Astrocyte (in vitro differentiated cells and primary cell): ENCODE measurements at regions not wholly inside any gene's neighbourhood (a gene's known extent, or its start where the extent isn't known, plus 50 kb on each side); places are given as distances from the start of the nearest gene placed in this dataset.

Experiments
- DNase-seq: peaks from one replicate; pipeline ENCODE4 v3.0.0-alpha.2; 2010; ENCODE audit warnings: low read depth
- FAIRE-seq: peaks from 2 replicates; lab custom pipeline; 2011; peaks lifted over from hg19 to GRCh38; lab: Jason Lieb, UNC
- H2AFZ ChIP-seq: 2 replicates; pipeline ENCODE4 v1.6.0; 2012; ENCODE audit warnings: low read depth, low read length, inconsistent platforms
- H3K27ac ChIP-seq: 2 replicates; pipeline ENCODE4 v1.5.1; 2011; ENCODE audit warnings: low read depth, low read length, inconsistent platforms
- H3K27me3 ChIP-seq: 2 replicates; pipeline ENCODE4 v1.6.0; 2011; ENCODE audit warnings: low read length, inconsistent platforms; ENCODE audit not compliant: insufficient read depth
- H3K36me3 ChIP-seq: 2 replicates; pipeline ENCODE4 v1.5.1; 2011; ENCODE audit warnings: low read length, inconsistent platforms; ENCODE audit not compliant: insufficient read depth
- H3K4me1 ChIP-seq: 2 replicates; pipeline ENCODE4 v1.5.1; 2011; ENCODE audit warnings: low read length, inconsistent platforms; ENCODE audit not compliant: insufficient read depth
- H3K4me2 ChIP-seq: 2 replicates; pipeline ENCODE4 v1.6.0; 2012; ENCODE audit warnings: low read length, inconsistent platforms
- H3K4me3 ChIP-seq: 2 replicates; pipeline ENCODE4 v1.5.1; 2011; ENCODE audit warnings: low read depth, mild to moderate bottlenecking, low read length, inconsistent platforms; ENCODE audit not compliant: insufficient read depth
- H3K79me2 ChIP-seq: 2 replicates; pipeline ENCODE4 v1.6.0; 2012; ENCODE audit warnings: mild to moderate bottlenecking, low read length, inconsistent platforms; ENCODE audit not compliant: insufficient read depth
- H3K9ac ChIP-seq: 2 replicates; pipeline ENCODE4 v1.6.0; 2012; ENCODE audit warnings: mild to moderate bottlenecking, low read length, inconsistent platforms
- H3K9me3 ChIP-seq: 2 replicates; pipeline ENCODE4 v1.5.1; 2012; ENCODE audit warnings: low read depth, mild to moderate bottlenecking, low read length, inconsistent platforms; ENCODE audit not compliant: insufficient read depth
- H4K20me1 ChIP-seq: 2 replicates; pipeline ENCODE4 v1.6.0; 2012; ENCODE audit warnings: low read length, inconsistent platforms; ENCODE audit not compliant: insufficient read depth
- H3K27ac Mint-ChIP-seq: one replicate; pipeline ENCODE4 v1.8.0; 2021; ENCODE audit warnings: mild to moderate bottlenecking, mixed read lengths; ENCODE audit not compliant: unreplicated experiment
- H3K27me3 Mint-ChIP-seq: one replicate; pipeline ENCODE4 v1.8.0; 2021; ENCODE audit warnings: low read depth, mixed read lengths; ENCODE audit not compliant: unreplicated experiment
- H3K36me3 Mint-ChIP-seq: one replicate; pipeline ENCODE4 v1.8.0; 2021; ENCODE audit warnings: low read depth, mixed read lengths; ENCODE audit not compliant: unreplicated experiment
- H3K4me1 Mint-ChIP-seq: one replicate; pipeline ENCODE4 v1.8.0; 2021; ENCODE audit warnings: low read depth, mixed read lengths; ENCODE audit not compliant: unreplicated experiment
- H3K4me3 Mint-ChIP-seq: one replicate; pipeline ENCODE4 v1.8.0; 2021; ENCODE audit warnings: mild to moderate bottlenecking, moderate library complexity, mixed read lengths; ENCODE audit not compliant: unreplicated experiment
- H3K9me3 Mint-ChIP-seq: one replicate; pipeline ENCODE4 v1.8.0; 2021; ENCODE audit warnings: mild to moderate bottlenecking, mixed read lengths; ENCODE audit not compliant: unreplicated experiment
- EZH2 ChIP-seq: IDR thresholded peaks from 2 replicates; pipeline ENCODE4 v1.6.1; 2012; ENCODE audit warnings: mild to moderate bottlenecking, low read length, inconsistent platforms; ENCODE audit not compliant: insufficient read depth
- TF ChIP-seq, protein P1 (sequence below): IDR thresholded peaks from 2 replicates; pipeline ENCODE4 v1.5.1; 2011; ENCODE audit warnings: low read depth, mild to moderate bottlenecking, inconsistent platforms, low read length, moderate library complexity; ENCODE audit not compliant: insufficient read depth

DNA sequence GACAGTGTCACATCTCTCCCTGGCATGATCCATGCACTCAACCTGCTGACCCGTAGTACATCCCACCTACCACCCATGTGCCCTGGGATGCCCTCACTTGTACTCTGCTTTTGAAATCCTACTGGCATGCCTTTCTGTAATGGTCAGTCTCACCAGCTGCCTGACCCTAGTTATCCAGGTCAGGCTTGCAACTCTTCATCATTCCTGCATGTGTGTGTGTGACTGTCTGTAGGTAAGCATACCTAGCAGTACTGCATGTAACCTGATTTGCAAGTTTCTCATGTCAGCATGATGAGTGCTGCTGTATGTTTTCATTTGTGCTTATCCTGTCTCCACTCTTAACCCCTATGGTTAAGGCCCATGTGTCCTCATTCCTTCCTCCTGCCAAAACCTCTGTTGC, 202.0 kb upstream of the MTNR1B start:
- Histone ChIP-seq H3K4me3 (no peak overlapping the region), H3K79me2 (no peaks in the 10 kb centered on the region), H3K9ac (no peak overlapping the region), H3K9me3 (no peaks in the 10 kb centered on the region), H3K27me3 (no peaks in the 10 kb centered on the region), H2AFZ (no peak overlapping the region), H4K20me1 (no peaks in the 10 kb centered on the region), H3K36me3 (no peaks in the 10 kb centered on the region), H3K4me1 (peaks cover 6% of the 10 kb centered on the region), H3K4me2 (no peak overlapping the region), H3K27ac (no peak overlapping the region)
- Mint-ChIP-seq H3K9me3 (no peaks in the 10 kb centered on the region), H3K27ac (no peak overlapping the region), H3K36me3 (peaks cover 8% of the 10 kb centered on the region), H3K27me3 (no peaks in the 10 kb centered on the region), H3K4me3 (no peak overlapping the region), H3K4me1 (peaks cover 4% of the 10 kb centered on the region)
- TF ChIP-seq, protein P1, sequence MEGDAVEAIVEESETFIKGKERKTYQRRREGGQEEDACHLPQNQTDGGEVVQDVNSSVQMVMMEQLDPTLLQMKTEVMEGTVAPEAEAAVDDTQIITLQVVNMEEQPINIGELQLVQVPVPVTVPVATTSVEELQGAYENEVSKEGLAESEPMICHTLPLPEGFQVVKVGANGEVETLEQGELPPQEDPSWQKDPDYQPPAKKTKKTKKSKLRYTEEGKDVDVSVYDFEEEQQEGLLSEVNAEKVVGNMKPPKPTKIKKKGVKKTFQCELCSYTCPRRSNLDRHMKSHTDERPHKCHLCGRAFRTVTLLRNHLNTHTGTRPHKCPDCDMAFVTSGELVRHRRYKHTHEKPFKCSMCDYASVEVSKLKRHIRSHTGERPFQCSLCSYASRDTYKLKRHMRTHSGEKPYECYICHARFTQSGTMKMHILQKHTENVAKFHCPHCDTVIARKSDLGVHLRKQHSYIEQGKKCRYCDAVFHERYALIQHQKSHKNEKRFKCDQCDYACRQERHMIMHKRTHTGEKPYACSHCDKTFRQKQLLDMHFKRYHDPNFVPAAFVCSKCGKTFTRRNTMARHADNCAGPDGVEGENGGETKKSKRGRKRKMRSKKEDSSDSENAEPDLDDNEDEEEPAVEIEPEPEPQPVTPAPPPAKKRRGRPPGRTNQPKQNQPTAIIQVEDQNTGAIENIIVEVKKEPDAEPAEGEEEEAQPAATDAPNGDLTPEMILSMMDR, result no peak
- TF ChIP-seq EZH2, result no peak
- FAIRE-seq, result no peak
- DNase-seq, result no peak

DNA sequence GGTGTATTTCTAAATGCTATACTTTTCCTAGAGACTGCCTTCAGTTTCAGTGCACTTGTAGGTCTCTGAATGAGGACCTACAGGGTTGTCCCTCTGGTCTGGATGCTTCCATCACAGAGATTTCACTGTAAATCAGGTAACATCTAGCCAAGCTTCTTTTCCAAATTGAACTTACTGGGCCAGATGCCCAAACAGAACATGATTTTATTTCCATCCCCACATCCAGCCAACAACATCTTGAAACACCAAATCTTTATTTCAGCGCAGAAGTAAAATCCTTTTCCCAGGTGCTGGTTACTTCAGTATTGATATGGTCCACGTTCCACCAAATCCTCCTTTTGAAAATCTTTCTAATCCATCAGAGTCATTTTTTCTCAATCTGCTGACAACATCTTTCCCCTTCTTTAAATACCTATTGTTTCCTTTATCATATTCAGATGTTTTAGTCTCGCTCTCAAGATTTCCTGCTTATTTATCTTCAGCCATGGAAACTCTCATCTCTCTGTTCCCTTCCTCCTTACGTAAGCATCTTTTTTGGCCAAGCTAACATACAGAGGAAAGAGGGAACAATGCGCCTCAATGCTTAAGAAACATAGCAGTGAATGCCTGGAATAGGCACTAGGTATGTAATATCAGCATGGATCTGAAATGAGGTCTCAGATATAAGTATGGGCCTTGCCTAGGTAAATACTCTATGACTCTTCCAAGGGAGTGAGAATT, 201.2 kb upstream of the MTNR1B start:
- Histone ChIP-seq H3K4me1 (peaks cover 6% of the 10 kb centered on the region), H2AFZ (no peak overlapping the region), H3K36me3 (no peaks in the 10 kb centered on the region), H3K79me2 (no peaks in the 10 kb centered on the region), H4K20me1 (no peaks in the 10 kb centered on the region), H3K4me3 (no peak overlapping the region), H3K27ac (no peak overlapping the region), H3K4me2 (no peak overlapping the region), H3K9me3 (no peaks in the 10 kb centered on the region), H3K27me3 (no peaks in the 10 kb centered on the region), H3K9ac (no peak overlapping the region)
- FAIRE-seq (no peak), DNase-seq (no peak)
- no peak overlapping the region for H3K4me3 Mint-ChIP-seq
- H3K27me3 Mint-ChIP-seq, result no peaks in the 10 kb centered on the region
- H3K9me3 Mint-ChIP-seq, result no peaks in the 10 kb centered on the region
- H3K4me1 Mint-ChIP-seq, result peaks cover 4% of the 10 kb centered on the region
- no peak for TF ChIP-seq EZH2
- TF ChIP-seq, protein P1, result no peak
- peaks cover 8% of the 10 kb centered on the region for H3K36me3 Mint-ChIP-seq
- no peak overlapping the region for H3K27ac Mint-ChIP-seq

DNA sequence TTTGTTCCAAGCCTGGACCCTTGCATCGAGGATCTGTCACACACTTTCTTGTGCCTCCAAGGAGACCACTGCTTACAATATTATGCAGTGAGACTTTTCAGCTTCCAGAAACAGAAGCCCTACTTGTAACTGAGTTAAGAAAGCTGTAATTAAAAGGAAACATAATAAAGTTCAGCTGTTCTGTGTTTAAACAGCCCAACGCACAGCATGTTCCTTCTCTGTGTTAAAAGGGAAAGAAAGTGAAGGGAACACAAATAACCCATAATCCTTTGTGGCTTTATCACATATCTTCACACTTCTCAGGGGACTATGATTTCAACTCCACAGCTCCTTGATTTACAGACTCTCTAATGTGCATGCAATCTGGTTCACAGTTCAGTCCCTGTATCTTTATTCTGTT, 200.3 kb upstream of the MTNR1B start:
- H3K4me1 Mint-ChIP-seq, result peaks cover 4% of the 10 kb centered on the region
- no peak for TF ChIP-seq EZH2
- TF ChIP-seq, protein P1, result no peak

More for the DNA sequence above, 200.3 kb upstream of the MTNR1B start:
- H2AFZ ChIP-seq, result no peak overlapping the region
- H3K9ac ChIP-seq, result no peak overlapping the region
- no peaks in the 10 kb centered on the region for H3K27me3 Mint-ChIP-seq
- no peak overlapping the region for H3K4me2 ChIP-seq
- H3K4me1 ChIP-seq, result peaks cover 6% of the 10 kb centered on the region
- peaks cover 8% of the 10 kb centered on the region for H3K36me3 Mint-ChIP-seq
- H3K27me3 ChIP-seq, result no peaks in the 10 kb centered on the region
- H3K27ac ChIP-seq, result no peak overlapping the region
- no peak overlapping the region for H3K4me3 ChIP-seq
- no peak overlapping the region for H3K4me3 Mint-ChIP-seq
- DNase-seq (no peak), FAIRE-seq (no peak)
- no peaks in the 10 kb centered on the region for H4K20me1 ChIP-seq
- H3K79me2 ChIP-seq, result no peaks in the 10 kb centered on the region
- no peaks in the 10 kb centered on the region for H3K36me3 ChIP-seq
- H3K9me3 ChIP-seq, result no peaks in the 10 kb centered on the region
- H3K9me3 Mint-ChIP-seq, result no peaks in the 10 kb centered on the region
- H3K27ac Mint-ChIP-seq, result no peak overlapping the region
